ENCODE measurements at regions not wholly inside any gene's neighbourhood (a gene's known extent, or its start where the extent isn't known, plus 50 kb on each side); places are given as distances from the start of the nearest gene placed in this dataset.

- TF ChIP-seq RAD21 (IDR thresholded peaks at IDR 0.05) (no peak), GABPA (IDR thresholded peaks at IDR 0.05 in 1 of 2, conservative IDR thresholded peaks at IDR 0.05 in 1 of 2) (no peak), CTCF (IDR thresholded peaks at IDR 0.05; ENCODE audit: low read depth, low read length, missing input control) (no peak), SP1 (IDR thresholded peaks at IDR 0.05) (no peak), TAF1 (conservative IDR thresholded peaks at IDR 0.05) (no peak), EGR1 (IDR thresholded peaks at IDR 0.05; ENCODE audit: low read depth in 2 of 2) (no peak), ZBTB33 (IDR thresholded peaks at IDR 0.05) (no peak), ATF3 (IDR thresholded peaks at IDR 0.05) (no peak), HNF4A (conservative IDR thresholded peaks at IDR 0.05) (no peak), JUND (IDR thresholded peaks at IDR 0.05) (no peak), YY1 (IDR thresholded peaks at IDR 0.05) (no peak), RXRA (IDR thresholded peaks at IDR 0.05) (no peak), MAX (IDR thresholded peaks at IDR 0.05) (no peak)
Measured at GRCh38 chr13:58617880-58618665, 986.5 kb downstream of the PCDH17 start.
